GM23248 (cell line): ENCODE measurements at regions not wholly inside any gene's neighbourhood (a gene's known extent, or its start where the extent isn't known, plus 50 kb on each side); places are given as distances from the start of the nearest gene placed in this dataset.

Experiments used
- EZH2 ChIP-seq: fragments of 200-600 bp; sonication (generic); IDR thresholded peaks from 2 replicates; pipeline ENCODE4 v1.6.1; 2018; ENCODE audit warnings: antibody characterized with exemption, mild to moderate bottlenecking; ENCODE audit not compliant: insufficient read depth, poor library complexity, severe bottlenecking
- EZH2phosphoT487 ChIP-seq: fragments of 200-600 bp; sonication (generic); IDR thresholded peaks from 2 replicates; pipeline ENCODE4 v1.6.1; 2018; ENCODE audit warnings: antibody characterized with exemption, moderate library complexity, mild to moderate bottlenecking, low read depth; ENCODE audit not compliant: insufficient read depth

DNA sequence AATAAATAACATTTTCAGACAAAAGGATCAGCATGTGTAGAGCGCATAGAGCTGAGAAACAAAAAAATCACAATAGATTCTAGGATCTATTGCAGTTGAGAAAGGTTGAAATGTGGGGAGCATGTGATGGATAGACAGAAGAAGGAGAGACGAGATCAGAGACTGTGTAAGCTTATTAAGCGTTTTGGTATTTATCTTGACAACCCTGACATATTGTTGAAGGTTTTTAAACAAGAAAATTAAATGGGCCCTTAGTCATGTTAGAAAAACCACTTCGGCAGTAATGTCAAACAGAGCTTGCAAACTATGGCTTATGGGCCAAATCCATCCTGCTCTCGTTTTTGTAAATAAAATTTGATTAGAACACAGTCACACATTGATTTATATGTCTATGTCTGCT lies 200.5 kb upstream of the KLF4 start:
- TF ChIP-seq EZH2phosphoT487 (no peak), EZH2 (no peak)
